ENCODE measurements at regions not wholly inside any gene's neighbourhood (a gene's known extent, or its start where the extent isn't known, plus 50 kb on each side); places are given as distances from the start of the nearest gene placed in this dataset.

DNA sequence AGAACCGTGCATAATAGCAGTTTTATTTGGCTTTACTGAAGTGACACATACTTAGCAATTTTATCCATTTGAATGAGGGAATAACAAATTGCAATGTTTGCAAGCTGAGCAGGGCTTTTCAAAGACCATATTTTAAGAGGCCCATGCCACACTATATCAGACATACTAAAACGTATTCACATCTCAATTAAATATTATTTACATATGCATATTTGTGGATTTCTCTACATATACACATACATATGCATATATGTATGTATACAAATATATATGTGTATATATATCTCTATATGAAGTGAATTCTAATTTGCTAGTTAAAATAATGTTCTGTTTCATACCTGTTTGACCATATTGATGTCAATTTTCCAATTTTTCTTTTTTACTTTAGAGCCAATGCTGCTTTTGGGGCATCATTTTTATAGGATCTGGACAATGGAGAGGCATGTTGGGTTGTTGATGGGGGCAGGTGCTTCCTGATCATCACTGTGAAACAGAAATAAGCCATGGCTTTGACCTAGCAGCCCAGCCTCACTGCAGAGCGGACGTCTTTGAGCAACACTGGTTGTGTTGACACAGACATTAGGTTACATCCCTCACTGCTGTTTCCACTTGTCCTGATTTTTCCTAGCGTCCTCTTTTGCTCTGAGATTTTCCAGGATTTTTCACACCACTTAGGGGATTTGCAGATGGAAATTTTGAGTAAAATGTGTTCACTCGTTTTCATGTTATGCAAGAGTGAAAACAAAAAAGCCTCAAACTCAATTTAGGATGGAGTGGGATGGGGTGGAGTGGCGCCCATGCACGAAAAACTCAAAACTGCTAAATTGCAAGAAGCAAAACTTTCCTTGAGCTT, 56.9 kb downstream of the RDH14 start:
- DNase-seq (ENCODE audit: low spot score): no peak

DNA sequence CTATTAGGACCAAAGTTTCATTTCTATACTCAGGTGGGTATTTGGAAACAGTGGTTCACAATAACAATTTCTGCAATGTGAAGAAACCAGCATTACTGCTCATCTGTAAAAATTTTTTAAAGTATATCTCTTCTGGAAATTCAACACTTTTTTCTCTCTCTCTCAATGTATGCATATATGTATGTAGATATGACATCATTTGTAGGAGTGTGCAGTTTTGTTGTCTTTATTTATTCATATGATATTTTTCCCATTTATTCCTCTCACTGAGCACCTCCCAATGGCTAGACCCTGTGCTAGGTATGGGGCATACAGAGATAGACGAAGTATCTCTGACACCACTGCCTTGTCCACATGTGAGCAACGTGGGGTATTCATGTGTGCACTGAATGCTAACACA, 58.3 kb downstream of the RDH14 start:
- no peak for DNase-seq (ENCODE audit: low spot score)

DNA sequence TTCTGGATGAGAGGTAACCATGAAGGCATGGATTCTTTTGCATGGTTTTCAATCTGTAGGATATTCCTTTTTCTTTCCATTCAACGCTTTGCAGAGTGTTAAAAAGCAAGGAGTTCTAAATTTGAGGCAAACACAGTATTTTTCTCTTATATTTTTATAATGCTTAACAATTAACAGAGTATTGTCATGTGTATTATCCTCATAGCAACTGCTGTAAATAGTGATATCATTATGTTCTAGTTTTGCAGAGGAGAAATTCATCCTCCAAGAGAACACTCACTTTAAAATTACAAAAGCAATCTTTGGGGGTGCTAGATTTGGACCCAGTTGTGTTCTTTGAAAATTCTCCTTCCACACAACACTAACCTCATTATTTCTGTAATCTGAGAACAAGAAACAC, 58.7 kb downstream of the RDH14 start:
- DNase-seq (ENCODE audit: low spot score): no peak

DNA sequence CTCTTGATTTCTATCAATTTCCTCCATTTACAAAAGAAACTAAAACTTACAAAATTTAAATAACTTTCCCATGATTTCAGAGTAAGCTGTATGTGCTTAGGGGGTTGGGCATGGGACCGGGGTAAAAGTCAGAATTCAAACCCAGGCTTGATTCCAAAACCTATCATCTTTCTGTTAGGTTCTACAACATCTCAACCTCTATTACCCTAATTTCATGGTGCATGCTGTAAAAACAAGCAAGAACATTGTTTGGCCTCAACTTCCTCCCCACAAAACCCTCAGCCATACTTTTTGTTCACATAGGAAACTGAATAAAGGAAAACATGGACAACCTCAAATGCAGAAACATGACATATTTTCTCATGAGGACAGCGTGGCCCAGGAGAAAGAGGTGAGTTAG, 59.3 kb downstream of the RDH14 start:
- DNase-seq (ENCODE audit: low spot score): no peak

DNA sequence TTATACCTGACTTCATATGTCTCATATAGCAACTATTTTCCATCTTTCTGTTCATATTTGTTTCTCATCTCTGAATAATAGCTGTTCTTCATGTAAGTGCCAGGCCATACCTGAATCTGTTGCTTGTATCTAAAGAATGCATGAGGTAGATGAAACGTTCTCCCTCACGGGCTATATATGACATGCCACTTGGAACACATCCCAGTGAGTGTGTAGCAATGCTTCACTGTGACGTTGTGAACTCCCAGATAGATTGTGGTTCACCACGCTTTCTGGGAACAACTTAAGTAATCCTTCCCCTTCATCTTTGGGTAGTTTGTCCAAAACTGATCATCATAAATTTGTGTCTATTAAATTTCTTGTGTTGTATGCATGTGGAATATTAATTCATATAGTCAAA, 60.1 kb downstream of the RDH14 start:
- no peak for DNase-seq (ENCODE audit: low spot score)

DNA sequence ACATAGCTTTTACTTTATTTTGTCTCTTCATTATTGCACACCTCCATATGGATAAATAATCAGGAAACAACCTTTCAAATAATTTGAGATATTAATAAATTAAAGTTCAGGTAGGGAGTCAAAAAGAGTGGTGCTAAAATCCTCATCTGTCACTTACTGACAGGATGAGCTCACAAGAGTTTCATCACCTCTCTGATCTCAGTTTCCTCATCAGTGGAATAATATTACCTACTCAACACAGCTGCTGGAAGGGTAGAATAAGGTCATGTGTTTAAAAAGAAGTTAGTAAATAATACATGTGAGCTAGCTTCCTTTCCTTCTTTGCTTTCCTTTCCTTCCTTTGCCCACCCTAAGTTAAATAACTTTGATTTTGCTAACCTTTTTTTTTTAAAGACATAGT, 61.9 kb downstream of the RDH14 start:
- DNase-seq (ENCODE audit: low spot score): no peak

DNA sequence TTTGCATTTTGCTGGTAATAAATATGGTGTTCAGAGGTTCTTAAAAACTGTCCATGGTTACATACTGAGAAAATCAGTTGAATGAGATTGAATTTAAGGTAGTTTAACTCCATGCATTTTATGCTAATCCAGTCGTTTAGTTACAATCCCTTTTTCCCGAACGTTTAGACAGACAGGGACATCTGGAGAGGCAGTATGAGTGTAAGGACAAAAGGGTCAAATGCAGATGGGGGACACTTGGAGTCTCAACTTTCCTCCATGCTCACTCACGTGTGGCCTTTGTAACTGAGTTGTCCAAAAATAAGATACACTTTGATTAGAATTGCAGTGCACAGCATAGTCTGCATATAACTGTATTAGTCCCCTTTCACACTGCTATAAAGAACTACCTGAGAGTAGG, 63.9 kb downstream of the RDH14 start:
- no peak for DNase-seq (ENCODE audit: low spot score)

DNA sequence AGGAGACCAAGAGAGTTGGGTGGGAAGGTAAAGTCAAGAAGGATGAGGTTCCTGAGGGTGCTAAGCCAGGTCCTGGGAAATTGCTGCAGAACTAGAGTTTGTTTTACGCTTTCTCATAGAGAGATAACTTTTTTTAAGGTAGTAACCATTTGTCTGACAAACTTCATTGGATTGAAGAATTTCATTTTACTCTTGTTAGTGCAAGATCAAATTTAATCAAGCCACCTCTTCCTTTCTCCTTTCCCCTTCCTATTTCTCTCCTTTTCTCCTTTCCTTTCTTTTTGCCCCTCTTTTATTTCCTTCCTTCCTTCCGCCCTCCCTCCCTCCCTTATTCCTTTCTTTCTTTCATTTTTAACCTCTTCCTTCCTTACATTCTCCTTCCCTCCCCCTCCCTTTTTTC, 65.4 kb downstream of the RDH14 start:
- no peak for DNase-seq (ENCODE audit: low spot score)

DNA sequence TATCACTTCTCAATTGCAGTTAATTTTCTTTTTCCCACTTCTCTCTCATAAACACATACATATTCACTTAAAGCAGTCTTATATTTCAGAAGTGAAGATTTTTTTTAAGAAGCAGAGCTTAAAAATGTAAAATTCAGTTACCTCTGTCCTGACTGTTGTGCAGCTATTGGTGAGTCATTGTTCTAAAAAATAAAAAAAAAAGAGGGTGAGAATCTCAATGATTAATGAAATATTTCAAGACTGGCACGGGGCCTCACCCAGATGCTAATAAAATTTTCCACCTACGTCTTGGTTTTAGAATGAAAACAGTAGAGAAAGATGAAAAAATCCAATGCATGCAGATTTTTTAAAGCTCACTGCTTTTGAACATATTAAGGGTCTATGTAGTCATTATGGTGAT, 67.7 kb downstream of the RDH14 start:
- no peak for DNase-seq (ENCODE audit: low spot score)

DNA sequence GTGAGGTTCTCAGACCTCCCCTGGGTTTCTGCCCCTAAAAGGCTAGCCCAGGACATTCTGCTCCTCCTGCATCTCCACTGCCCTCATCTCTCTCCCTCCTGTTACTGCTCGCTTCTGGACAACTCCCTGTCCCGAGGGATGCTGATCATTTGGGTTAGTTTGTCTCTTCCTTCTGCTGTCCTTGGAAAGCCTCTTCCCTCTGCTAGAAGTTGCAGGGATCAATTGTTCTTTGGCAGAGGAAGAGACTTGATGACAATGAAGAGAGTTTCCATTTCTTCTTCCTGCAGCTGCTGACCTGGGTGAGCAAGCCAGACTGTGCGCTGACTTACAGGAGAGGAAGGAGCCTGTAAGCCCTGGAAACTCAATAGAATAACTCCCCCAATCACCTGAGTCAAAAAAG, 68.9 kb downstream of the RDH14 start:
- DNase-seq (ENCODE audit: low spot score): no peak

DNA sequence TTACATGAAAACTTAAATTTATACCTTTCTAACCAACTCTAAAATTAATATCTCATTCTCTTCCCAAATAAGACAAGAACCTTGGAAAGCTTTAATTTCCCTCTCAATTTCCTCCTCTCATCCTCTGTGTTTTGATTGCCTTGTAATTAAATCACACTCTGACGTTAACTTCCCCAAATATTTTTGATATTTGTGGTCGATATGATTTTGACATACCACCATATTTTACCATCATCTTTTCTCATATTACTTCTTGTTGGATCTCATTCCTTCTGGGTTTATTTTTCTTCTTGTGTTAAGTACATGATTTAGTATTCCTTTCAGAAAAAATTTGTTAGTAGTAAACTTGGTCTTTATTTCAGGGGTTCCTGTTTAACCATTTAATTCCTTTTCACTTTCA, 69.6 kb downstream of the RDH14 start:
- no peak for DNase-seq (ENCODE audit: low spot score)

DNA sequence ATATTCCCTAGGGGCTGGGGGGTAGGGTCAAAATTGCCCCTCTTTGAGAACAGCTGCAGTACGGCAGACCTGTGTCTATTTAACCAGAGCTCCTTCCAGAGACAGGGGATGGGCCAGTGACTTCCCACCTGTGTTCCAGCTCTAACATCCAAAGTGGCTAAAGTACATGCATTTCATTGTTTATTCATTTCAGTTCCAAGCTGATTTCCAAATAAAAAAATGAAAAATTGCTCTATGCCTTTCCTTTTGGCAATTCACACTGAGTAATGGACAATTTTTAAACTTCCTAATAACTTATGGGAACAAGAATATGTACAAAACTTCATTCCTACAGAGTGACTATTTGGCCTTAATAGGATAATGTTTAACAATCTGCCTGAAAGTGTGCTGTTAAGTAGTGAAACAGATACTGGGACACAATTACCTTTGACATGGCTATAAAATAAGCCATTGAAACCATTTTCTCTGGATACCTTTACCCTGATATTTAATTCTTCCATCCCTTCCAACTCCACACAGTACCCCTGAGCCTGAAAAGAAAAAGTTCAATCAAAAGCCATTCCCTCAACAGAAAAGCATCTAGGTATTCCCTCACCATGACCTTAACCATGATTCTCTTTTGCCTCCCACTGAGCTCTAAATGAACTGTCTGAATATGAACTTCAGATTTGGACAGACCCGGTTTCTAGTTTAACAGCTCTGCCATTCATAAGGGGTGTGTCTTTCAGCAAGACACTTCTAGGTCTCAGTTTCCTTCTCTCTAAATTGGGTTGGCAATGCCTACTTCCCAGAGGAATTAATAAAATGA, 73.1 kb downstream of the RDH14 start:
- DNase-seq (ENCODE audit: low spot score): peak; percentile 13

DNA sequence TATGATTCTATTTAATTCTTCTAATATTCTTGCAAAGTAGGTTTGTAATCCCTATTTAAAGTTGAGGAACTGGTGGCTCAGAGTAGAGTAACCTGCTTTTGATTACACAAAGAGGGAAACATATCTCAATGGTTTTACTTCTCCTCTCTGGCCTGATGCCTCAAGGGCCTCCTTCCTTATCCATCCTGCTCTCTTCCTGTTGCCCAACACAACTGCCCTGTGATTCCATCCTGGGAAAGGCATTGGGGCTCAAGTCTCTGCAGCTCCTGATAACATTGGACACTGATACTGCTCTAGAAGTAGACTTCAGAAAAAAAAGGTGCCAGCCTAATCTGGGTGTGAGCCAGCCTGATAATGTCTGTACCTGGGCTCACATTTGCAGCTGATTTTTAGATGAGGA, 75.8 kb downstream of the RDH14 start:
- DNase-seq (ENCODE audit: low spot score): no peak

DNA sequence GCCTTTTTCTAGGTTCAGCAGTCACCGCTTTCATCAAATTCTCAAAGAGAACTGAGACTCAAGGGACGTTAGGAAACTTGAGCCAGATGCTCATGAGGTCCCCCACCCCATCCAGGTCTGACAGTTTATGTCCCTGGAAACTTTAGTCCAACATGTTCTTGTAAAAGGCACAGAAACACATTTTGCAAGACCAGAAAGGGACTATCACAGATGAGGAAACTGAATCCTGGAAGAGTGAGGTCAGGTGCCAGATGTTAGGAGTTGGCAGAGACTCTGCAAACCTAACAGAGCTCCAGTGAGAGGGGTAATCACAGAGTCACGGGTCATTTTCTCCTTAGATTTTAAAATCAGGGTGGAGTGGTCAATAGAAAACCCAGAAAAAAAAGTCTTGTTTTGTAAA, 76.6 kb downstream of the RDH14 start:
- DNase-seq (ENCODE audit: low spot score): no peak

DNA sequence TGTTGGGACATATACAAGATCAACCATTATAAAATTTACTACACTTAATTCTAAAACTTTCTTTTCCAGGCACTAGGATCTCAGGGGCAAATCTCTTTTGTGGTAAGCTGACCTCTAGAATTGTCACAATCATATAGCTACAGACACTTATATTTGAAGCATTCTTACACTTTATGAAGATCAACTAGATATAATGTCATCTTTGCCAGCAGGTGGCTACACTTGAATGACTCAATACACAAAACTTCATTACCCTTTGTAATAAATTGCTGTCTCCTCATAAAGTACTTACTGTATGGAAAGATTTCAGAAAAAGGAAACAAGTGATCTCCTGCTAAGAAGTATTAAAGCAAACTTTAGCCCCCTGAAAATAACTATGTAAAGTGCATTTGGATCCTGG, 77.8 kb downstream of the RDH14 start:
- DNase-seq (ENCODE audit: low spot score): no peak

DNA sequence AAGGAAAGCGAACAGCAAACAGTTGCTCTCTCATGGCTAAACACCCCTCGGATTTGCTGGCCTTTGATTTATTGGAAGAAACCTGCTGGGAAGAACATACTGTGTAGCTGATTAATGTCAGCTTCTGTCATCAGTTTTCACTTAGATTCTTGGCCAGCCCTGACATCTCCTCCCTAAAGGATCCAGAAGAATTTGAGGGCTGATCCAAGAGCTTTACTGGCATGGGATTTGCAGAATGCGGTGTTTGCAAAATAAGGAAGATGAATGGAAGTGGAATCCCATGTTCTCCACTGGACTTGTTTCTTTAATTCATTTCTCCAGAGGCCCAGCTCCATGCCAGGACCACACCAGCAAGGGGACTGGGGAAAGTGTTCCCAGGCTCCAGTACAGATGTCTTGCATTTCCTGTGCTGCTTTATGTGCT, 80.5 kb downstream of the RDH14 start:
- no peak for DNase-seq (ENCODE audit: low spot score)

DNA sequence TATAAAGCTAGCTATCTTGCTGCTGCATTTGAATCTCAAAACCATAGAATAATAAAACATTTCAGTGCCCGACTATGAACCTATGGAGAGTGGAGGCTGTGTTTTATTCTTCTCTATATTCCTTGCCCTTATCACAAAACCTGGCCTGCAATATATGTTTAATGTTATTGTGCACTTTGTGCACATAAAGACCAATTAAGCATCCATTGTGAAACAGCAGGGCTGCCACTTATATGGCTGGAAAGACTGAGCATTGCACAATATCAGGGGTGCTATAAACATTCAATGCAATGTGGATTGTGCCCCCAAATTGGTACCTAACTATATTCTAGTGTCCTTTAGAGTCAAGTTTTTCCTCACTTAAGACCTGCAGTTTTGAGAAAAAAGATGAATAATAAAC, 83.2 kb downstream of the RDH14 start:
- no peak for DNase-seq (ENCODE audit: low spot score)

DNA sequence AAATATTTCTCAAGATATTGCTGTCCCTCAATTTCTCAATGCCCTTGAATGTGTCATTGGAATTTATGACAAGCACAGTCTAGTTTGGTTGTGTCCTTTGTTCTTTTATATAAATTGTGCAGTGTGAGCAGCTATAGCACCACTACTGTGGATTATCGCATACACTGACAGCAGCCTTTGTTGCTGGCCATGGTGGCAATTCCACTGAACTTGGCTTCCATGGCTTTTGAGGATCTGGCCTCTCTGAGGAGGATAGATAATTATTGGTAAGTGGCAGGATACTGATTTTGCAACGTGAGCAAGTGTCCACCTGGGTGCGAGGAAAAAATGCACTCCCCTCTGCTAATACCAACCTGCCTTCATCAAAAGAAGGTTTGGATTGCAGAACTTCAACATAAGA, 84.0 kb downstream of the RDH14 start:
- DNase-seq (ENCODE audit: low spot score): no peak

DNA sequence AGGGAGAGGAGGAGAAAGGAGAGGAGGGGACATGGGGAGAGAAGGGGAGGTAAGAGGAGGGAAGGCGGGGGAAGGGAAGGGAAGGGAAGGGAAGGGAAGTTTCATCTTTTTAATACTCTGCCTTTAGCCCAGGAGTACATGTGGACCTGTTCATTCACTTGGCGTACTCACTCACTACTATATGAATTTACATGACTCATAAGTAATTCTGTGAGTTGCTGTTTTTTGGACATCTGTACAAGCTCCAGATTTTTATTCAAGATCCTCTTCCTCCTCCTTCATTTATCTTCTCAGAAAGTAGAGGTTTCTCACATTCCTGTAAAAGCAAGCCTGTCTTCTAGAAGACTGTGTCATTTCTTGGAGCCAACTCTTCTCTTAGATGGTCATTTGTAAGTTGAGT, 84.6 kb downstream of the RDH14 start:
- DNase-seq (ENCODE audit: low spot score): no peak

DNA sequence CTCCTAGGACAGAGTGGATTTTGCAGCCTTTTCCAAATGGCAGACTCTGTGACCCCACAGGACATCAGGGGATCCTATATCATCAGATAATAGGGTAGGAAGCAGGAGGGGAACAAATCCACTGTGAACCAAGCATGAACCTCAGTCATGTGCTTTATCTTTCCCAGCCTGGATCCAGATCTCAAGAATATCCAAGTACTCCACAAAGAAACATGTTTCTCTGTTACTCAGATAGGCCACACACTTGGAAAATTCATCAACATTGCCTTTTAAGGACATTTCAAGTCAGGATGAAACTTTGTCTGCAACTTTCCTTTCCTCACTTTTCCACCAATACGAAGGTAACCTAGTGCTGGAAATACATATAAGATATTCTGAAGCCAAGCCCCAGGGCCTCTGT, 85.8 kb downstream of the RDH14 start:
- DNase-seq (ENCODE audit: low spot score): no peak

DNA sequence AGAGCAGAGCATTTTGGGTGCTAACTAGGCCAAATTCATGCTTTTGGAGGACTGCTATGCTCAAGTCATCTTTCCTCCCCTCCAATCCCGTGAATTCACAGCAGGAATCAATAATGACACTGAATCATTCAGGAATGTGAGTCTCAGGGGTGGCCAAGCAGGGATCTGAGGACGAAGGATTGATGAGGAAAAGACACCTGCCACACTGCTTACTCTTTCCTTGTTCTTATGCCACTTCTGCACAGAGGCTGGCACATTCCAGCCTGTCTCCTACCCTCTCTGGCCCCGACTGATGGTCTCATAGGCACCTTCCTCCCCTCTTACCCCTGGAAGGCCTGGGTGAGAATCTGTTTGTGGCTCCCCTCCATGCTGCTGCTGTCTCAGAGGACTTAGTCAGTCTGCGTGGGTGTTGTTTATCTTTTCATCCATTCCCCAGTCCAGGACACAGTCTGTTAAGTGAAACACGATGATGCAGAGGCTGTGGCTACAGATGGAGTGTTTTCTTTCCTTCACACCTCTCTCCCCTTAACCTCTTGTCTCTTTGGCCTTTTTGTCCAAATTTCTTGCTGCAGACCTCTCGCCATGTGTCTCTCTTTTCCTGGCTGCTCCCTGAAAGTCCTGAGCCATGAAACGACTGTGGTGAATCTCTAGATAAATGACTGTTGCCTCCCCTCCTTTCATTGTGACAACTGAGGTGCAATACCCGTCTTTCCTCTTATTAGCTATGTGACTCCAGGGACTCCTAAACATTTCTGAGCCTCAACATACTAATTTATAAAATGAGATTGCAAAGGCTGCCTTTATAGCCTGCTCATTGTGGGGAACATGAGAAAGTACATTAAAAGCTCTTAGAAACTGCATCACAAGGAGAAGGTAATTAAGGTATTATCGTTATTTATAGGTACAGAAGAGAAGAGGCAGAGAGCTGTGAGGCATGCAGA, 86.9 kb downstream of the RDH14 start:
- peak; percentile 69 for DNase-seq (ENCODE audit: low spot score)

DNA sequence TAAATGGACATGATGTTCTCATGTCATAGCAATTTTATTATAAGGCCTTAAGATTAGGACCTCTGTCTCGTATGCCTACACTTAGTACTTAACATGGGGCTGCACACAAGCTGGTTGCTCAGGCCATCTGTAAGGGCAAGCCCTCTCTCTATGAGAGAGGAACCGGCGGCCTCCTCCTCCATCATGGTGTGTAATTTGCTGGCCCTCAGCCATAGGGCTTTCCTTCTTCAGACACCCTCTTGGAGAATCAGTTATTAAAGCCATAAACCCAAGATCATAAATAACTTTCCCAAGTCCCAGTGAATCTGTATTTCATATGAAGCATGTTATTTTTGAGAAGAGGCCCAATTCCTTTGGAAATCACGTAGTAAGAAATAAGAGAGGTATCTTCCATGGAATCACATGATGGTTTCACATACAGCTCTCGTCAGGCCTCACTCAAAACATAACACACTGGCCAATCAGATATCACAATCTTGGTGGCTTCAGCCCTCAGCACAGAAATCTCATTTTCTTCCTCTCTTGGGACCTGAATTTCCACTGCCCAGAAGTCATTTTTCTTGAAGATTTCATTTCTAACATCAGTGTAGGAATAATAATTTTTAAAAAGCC, 92.6 kb downstream of the RDH14 start:
- no peak for DNase-seq (ENCODE audit: low spot score)
